ENCODE measurements at regions not wholly inside any gene's neighbourhood (a gene's known extent, or its start where the extent isn't known, plus 50 kb on each side); places are given as distances from the start of the nearest gene placed in this dataset.

GRCh38 chr2:76445880-76446279 lies 735.2 kb upstream of the GCFC2 start:
- ATAC-seq (no peak), DNase-seq (no peak)
- no peak overlapping the region for H3K4me3 ChIP-seq
- in situ Hi-C loops (cut with MboI; ENCODE audit: low sequenced_read_pairs in 4 of 4): no loop called here
- H3K4me1 ChIP-seq: no peaks in the 10 kb centered on the region
- H3K9me3 ChIP-seq: no peaks in the 10 kb centered on the region
- no peak overlapping the region for H3K27ac ChIP-seq
- no peaks in the 10 kb centered on the region for H3K36me3 ChIP-seq
- H3K27me3 ChIP-seq: no peaks in the 10 kb centered on the region
- TF ChIP-seq, protein P1, sequence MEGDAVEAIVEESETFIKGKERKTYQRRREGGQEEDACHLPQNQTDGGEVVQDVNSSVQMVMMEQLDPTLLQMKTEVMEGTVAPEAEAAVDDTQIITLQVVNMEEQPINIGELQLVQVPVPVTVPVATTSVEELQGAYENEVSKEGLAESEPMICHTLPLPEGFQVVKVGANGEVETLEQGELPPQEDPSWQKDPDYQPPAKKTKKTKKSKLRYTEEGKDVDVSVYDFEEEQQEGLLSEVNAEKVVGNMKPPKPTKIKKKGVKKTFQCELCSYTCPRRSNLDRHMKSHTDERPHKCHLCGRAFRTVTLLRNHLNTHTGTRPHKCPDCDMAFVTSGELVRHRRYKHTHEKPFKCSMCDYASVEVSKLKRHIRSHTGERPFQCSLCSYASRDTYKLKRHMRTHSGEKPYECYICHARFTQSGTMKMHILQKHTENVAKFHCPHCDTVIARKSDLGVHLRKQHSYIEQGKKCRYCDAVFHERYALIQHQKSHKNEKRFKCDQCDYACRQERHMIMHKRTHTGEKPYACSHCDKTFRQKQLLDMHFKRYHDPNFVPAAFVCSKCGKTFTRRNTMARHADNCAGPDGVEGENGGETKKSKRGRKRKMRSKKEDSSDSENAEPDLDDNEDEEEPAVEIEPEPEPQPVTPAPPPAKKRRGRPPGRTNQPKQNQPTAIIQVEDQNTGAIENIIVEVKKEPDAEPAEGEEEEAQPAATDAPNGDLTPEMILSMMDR (IDR thresholded peaks at IDR 0.05 in 4 of 5, conservative IDR thresholded peaks at IDR 0.05 in 1 of 5): no peak
- no peak for TF ChIP-seq POLR2A (IDR thresholded peaks at IDR 0.05)
- intact Hi-C loops (cut with DNase I; ENCODE audit: low total_unique reads): no loop called here

GRCh38 chr2:76444732-76445131 lies 734.0 kb upstream of the GCFC2 start:
- no peak overlapping the region for H3K27ac ChIP-seq
- DNase-seq (no peak), ATAC-seq (no peak)
- in situ Hi-C loops (cut with MboI; ENCODE audit: low sequenced_read_pairs in 4 of 4): no loop called here
- H3K36me3 ChIP-seq: no peaks in the 10 kb centered on the region
- no peaks in the 10 kb centered on the region for H3K9me3 ChIP-seq
- no peaks in the 10 kb centered on the region for H3K4me1 ChIP-seq
- TF ChIP-seq, protein P1 (IDR thresholded peaks at IDR 0.05 in 4 of 5, conservative IDR thresholded peaks at IDR 0.05 in 1 of 5): no peak
- no peak for TF ChIP-seq POLR2A (IDR thresholded peaks at IDR 0.05)
- intact Hi-C loops (cut with DNase I; ENCODE audit: low total_unique reads): loop anchor here (1.0 kb wide), 1 partner anchor 16 kb away; no protein-coding TSS in a partner anchor
- no peaks in the 10 kb centered on the region for H3K27me3 ChIP-seq
- no peak overlapping the region for H3K4me3 ChIP-seq

DNA sequence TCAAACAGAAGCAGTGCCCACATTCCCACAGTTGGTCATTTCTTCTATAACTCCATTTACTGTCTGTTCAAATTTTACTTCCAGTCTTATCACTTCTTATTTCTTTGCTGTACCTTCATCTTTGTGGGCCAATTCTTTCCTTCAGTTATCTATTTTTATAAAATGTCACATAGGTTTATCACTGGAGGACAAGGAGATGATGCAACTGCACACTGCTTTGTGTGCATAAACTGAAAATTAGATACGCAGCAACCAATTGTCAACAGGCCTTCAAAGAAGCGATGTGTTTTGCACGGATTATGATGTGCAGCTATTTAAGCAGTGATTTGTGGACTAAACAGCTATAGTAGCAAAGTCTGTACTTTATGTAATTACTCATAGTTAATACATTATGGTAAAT lies 726.8 kb upstream of the GCFC2 start:
- H3K27ac ChIP-seq: no peak overlapping the region
- no peaks in the 10 kb centered on the region for H3K36me3 ChIP-seq
- no peaks in the 10 kb centered on the region for H3K4me1 ChIP-seq
- no peaks in the 10 kb centered on the region for H3K9me3 ChIP-seq
- no peak for TF ChIP-seq POLR2A (IDR thresholded peaks at IDR 0.05)
- TF ChIP-seq, protein P1 (IDR thresholded peaks at IDR 0.05 in 4 of 5, conservative IDR thresholded peaks at IDR 0.05 in 1 of 5): no peak
- ATAC-seq (no peak), DNase-seq (no peak)
- in situ Hi-C loops (cut with MboI; ENCODE audit: low sequenced_read_pairs in 4 of 4): no loop called here
- H3K27me3 ChIP-seq: no peaks in the 10 kb centered on the region
- intact Hi-C loops (cut with DNase I; ENCODE audit: low total_unique reads): no loop called here
- no peak overlapping the region for H3K4me3 ChIP-seq

GRCh38 chr2:76429374-76429773 lies 718.7 kb upstream of the GCFC2 start:
- in situ Hi-C loops (cut with MboI; ENCODE audit: low sequenced_read_pairs in 4 of 4): no loop called here

More at GRCh38 chr2:76429374-76429773, 718.7 kb upstream of the GCFC2 start:
- ATAC-seq (no peak), DNase-seq (no peak)
- H3K27ac ChIP-seq: no peak overlapping the region
- no peaks in the 10 kb centered on the region for H3K27me3 ChIP-seq
- H3K9me3 ChIP-seq: no peaks in the 10 kb centered on the region
- intact Hi-C loops (cut with DNase I; ENCODE audit: low total_unique reads): no loop called here
- H3K4me3 ChIP-seq: no peak overlapping the region
- no peak for TF ChIP-seq POLR2A (IDR thresholded peaks at IDR 0.05)
- TF ChIP-seq, protein P1 (IDR thresholded peaks at IDR 0.05 in 4 of 5, conservative IDR thresholded peaks at IDR 0.05 in 1 of 5): no peak
- no peaks in the 10 kb centered on the region for H3K36me3 ChIP-seq
- no peaks in the 10 kb centered on the region for H3K4me1 ChIP-seq
